DND-41 (cell line): ENCODE measurements at regions not wholly inside any gene's neighbourhood (a gene's known extent, or its start where the extent isn't known, plus 50 kb on each side); places are given as distances from the start of the nearest gene placed in this dataset.
"Not testable (repeated sequence)": the region's sequence is repeated elsewhere in the genome, so short reads cannot be mapped to it uniquely, and the experiment has no call there.

Experiments
- ATAC-seq: fragments of 200-7000 bp; cut with Tn5 transposase; 3 replicates; pipeline ENCODE4 v1.9.1; 2021; ENCODE audit warnings: low read depth; ENCODE audit not compliant: insufficient read depth
- DNase-seq: peaks from one replicate; pipeline ENCODE4 v3.0.0-alpha.2; 2020
- H2AFZ ChIP-seq: 2 replicates; pipeline ENCODE4 v1.6.0; 2012; ENCODE audit warnings: low read depth, low read length
- H3K27ac ChIP-seq: 2 replicates; pipeline ENCODE4 v1.5.1; 2012; ENCODE audit warnings: low read length, inconsistent platforms
- H3K27me3 ChIP-seq: fragments of 200-600 bp; sonication (generic); 2 replicates; pipeline ENCODE4 v1.6.0; 2012; ENCODE audit warnings: low read length, mild to moderate bottlenecking, inconsistent platforms; ENCODE audit not compliant: insufficient read depth, poor library complexity
- H3K36me3 ChIP-seq: 2 replicates; pipeline ENCODE4 v1.5.1; 2012; ENCODE audit warnings: low read length, inconsistent platforms; ENCODE audit not compliant: insufficient read depth
- H3K4me1 ChIP-seq: 2 replicates; pipeline ENCODE4 v1.5.1; 2012; ENCODE audit warnings: mild to moderate bottlenecking, low read length; ENCODE audit not compliant: insufficient read depth
- H3K4me2 ChIP-seq: 2 replicates; pipeline ENCODE4 v1.6.0; 2012; ENCODE audit warnings: mild to moderate bottlenecking, moderate library complexity, low read length, inconsistent platforms; ENCODE audit not compliant: insufficient read depth
- H3K4me3 ChIP-seq, 2 experiments: fragments of 200-600 bp in 1 of 2; shearing (Covaris generic) in 1 of 2; 2 replicates each; pipeline ENCODE4 v1.5.1; 2012 to 2016; ENCODE audit warnings: inconsistent platforms in 2 of 2, low read length in 2 of 2, mild to moderate bottlenecking in 2 of 2, low read depth in 1 of 2, moderate library complexity in 1 of 2
- H3K79me2 ChIP-seq: 2 replicates; pipeline ENCODE4 v1.6.0; 2012; ENCODE audit warnings: low read length, inconsistent platforms; ENCODE audit not compliant: insufficient read depth
- H3K9ac ChIP-seq: 2 replicates; pipeline ENCODE4 v1.6.0; 2012; ENCODE audit warnings: low read depth, mild to moderate bottlenecking, inconsistent platforms, low read length, moderate library complexity
- H3K9me3 ChIP-seq: 2 replicates; pipeline ENCODE4 v1.5.1; 2012; ENCODE audit warnings: low read length, moderate library complexity, mild to moderate bottlenecking, inconsistent platforms; ENCODE audit not compliant: insufficient read depth, severe bottlenecking
- H4K20me1 ChIP-seq: 2 replicates; pipeline ENCODE4 v1.6.0; 2012; ENCODE audit warnings: low read length; ENCODE audit not compliant: insufficient read depth
- CTCF ChIP-seq: IDR thresholded peaks from 2 replicates; pipeline ENCODE4 v1.5.1; 2012; ENCODE audit warnings: borderline replicate concordance, low read length, moderate library complexity, mild to moderate bottlenecking; ENCODE audit not compliant: poor library complexity, severe bottlenecking; ENCODE audit errors: extremely low read depth
- EZH2 ChIP-seq: IDR thresholded peaks from 3 replicates; pipeline ENCODE4 v1.6.1; 2012; ENCODE audit warnings: borderline replicate concordance, low read depth, mild to moderate bottlenecking, moderate library complexity, low read length, inconsistent platforms; ENCODE audit not compliant: severe bottlenecking

- DNase-seq (no peak), ATAC-seq (no peak)
- no peaks in the 10 kb centered on the region for H3K79me2 ChIP-seq
- H3K4me1 ChIP-seq = no peaks in the 10 kb centered on the region
- H3K9ac ChIP-seq = no peak overlapping the region
- H2AFZ ChIP-seq = no peak overlapping the region
- no peaks in the 10 kb centered on the region for H3K9me3 ChIP-seq
- no peaks in the 10 kb centered on the region for H3K36me3 ChIP-seq
- no peak overlapping the region for H3K27ac ChIP-seq
- no peak overlapping the region for H3K4me3 ChIP-seq
- TF ChIP-seq CTCF (no peak), EZH2 (no peak)
- H3K27me3 ChIP-seq = no peaks in the 10 kb centered on the region
- H3K4me2 ChIP-seq = no peak overlapping the region
- H4K20me1 ChIP-seq = no peaks in the 10 kb centered on the region
Measured at GRCh38 chrX:66766318-66766717, 127.4 kb upstream of the EDA2R start.

- no peak overlapping the region for H3K4me3 ChIP-seq
- no peak overlapping the region for H3K27ac ChIP-seq
- no peaks in the 10 kb centered on the region for H3K4me1 ChIP-seq
- H3K79me2 ChIP-seq = no peaks in the 10 kb centered on the region
- H4K20me1 ChIP-seq = no peaks in the 10 kb centered on the region
- no peaks in the 10 kb centered on the region for H3K36me3 ChIP-seq
- no peak overlapping the region for H3K9ac ChIP-seq
- ATAC-seq (no peak), DNase-seq (no peak)
- H3K27me3 ChIP-seq = no peaks in the 10 kb centered on the region
- no peak overlapping the region for H3K4me2 ChIP-seq
- TF ChIP-seq EZH2 (no peak), CTCF (peak; percentile 31)
- H2AFZ ChIP-seq = no peak overlapping the region
- no peaks in the 10 kb centered on the region for H3K9me3 ChIP-seq
Measured at GRCh38 chrX:66760651-66761050, 121.8 kb upstream of the EDA2R start.

GRCh38 chrX:66756717-66757116, 117.8 kb upstream of the EDA2R start:
- Histone ChIP-seq H3K4me3 (no peak overlapping the region), H3K9ac (no peak overlapping the region), H3K27me3 (no peaks in the 10 kb centered on the region), H2AFZ (no peak overlapping the region), H3K9me3 (no peaks in the 10 kb centered on the region), H3K36me3 (no peaks in the 10 kb centered on the region), H3K4me1 (no peaks in the 10 kb centered on the region), H3K4me2 (no peak overlapping the region), H4K20me1 (no peaks in the 10 kb centered on the region), H3K27ac (no peak overlapping the region), H3K79me2 (no peaks in the 10 kb centered on the region)
- DNase-seq = no peak
- no peak for TF ChIP-seq CTCF
- no peak for TF ChIP-seq EZH2
- ATAC-seq = no peak

- no peaks in the 10 kb centered on the region for H4K20me1 ChIP-seq
- H3K4me3 ChIP-seq = no peak overlapping the region
- no peaks in the 10 kb centered on the region for H3K4me1 ChIP-seq
- no peak for DNase-seq
- H2AFZ ChIP-seq = no peak overlapping the region
- no peak overlapping the region for H3K27ac ChIP-seq
- H3K4me2 ChIP-seq = no peak overlapping the region
- no peak overlapping the region for H3K9ac ChIP-seq
- H3K27me3 ChIP-seq = no peaks in the 10 kb centered on the region
- TF ChIP-seq EZH2 (no peak), CTCF (no peak)
- H3K79me2 ChIP-seq = no peaks in the 10 kb centered on the region
- no peaks in the 10 kb centered on the region for H3K9me3 ChIP-seq
- no peaks in the 10 kb centered on the region for H3K36me3 ChIP-seq
- no peak for ATAC-seq
Measured at GRCh38 chrX:66751136-66751782, 112.4 kb upstream of the EDA2R start.

- not testable (repeated sequence) for H3K4me2 ChIP-seq, H3K27ac ChIP-seq, ATAC-seq, H3K9ac ChIP-seq, H3K4me1 ChIP-seq, H3K27me3 ChIP-seq, DNase-seq, H3K4me3 ChIP-seq, H4K20me1 ChIP-seq, H3K79me2 ChIP-seq, H3K36me3 ChIP-seq, H2AFZ ChIP-seq, H3K9me3 ChIP-seq
Measured at GRCh38 chrX:66744519-66744918, 105.6 kb upstream of the EDA2R start.
